ENCODE measurements at regions not wholly inside any gene's neighbourhood (a gene's known extent, or its start where the extent isn't known, plus 50 kb on each side); places are given as distances from the start of the nearest gene placed in this dataset.
"Not testable (repeated sequence)": the region's sequence is repeated elsewhere in the genome, so short reads cannot be mapped to it uniquely, and the experiment has no call there.

GRCh38 chr2:224261326-224261725 is 140.6 kb downstream of the FAM124B start:
- no peak for DNase-seq (ENCODE audit: low spot score)

GRCh38 chr2:224260372-224261020 is 141.4 kb downstream of the FAM124B start:
- no peak for DNase-seq (ENCODE audit: low spot score)

GRCh38 chr2:224259831-224260230 is 142.1 kb downstream of the FAM124B start:
- no peak for DNase-seq (ENCODE audit: low spot score)

- DNase-seq (ENCODE audit: low spot score): no peak
Measured at GRCh38 chr2:224258059-224258458, 143.8 kb downstream of the FAM124B start.

GRCh38 chr2:224257156-224257555 is 144.8 kb downstream of the FAM124B start:
- DNase-seq (ENCODE audit: low spot score): no peak

- no peak for DNase-seq (ENCODE audit: low spot score)
Measured at GRCh38 chr2:224253464-224253863, 148.4 kb downstream of the FAM124B start.

GRCh38 chr2:224252631-224253030 is 149.3 kb downstream of the FAM124B start:
- no peak for DNase-seq (ENCODE audit: low spot score)

- DNase-seq (ENCODE audit: low spot score): no peak
Measured at GRCh38 chr2:224248944-224249371, 152.9 kb downstream of the FAM124B start.

GRCh38 chr2:224242561-224242960 is 159.3 kb downstream of the FAM124B start:
- DNase-seq (ENCODE audit: low spot score): no peak

- DNase-seq (ENCODE audit: low spot score): no peak
Measured at GRCh38 chr2:224241812-224242211, 160.1 kb downstream of the FAM124B start.

GRCh38 chr2:224241001-224241400 is 160.9 kb downstream of the FAM124B start:
- DNase-seq (ENCODE audit: low spot score): no peak

GRCh38 chr2:224223851-224224555 is 177.9 kb downstream of the FAM124B start:
- no peak for DNase-seq (ENCODE audit: low spot score)

GRCh38 chr2:224222974-224223373 is 178.9 kb downstream of the FAM124B start:
- no peak for DNase-seq (ENCODE audit: low spot score)

GRCh38 chr2:224222291-224222690 is 179.6 kb downstream of the FAM124B start:
- DNase-seq (ENCODE audit: low spot score): no peak

GRCh38 chr2:224221455-224221913 is 180.4 kb downstream of the FAM124B start:
- no peak for DNase-seq (ENCODE audit: low spot score)

GRCh38 chr2:224220586-224221255 is 181.2 kb downstream of the FAM124B start:
- DNase-seq (ENCODE audit: low spot score): no peak

- DNase-seq (ENCODE audit: low spot score): no peak
Measured at GRCh38 chr2:224219781-224220180, 180.7 kb upstream of the SERPINE2 start.

GRCh38 chr2:224217962-224218347 is 178.9 kb upstream of the SERPINE2 start:
- DNase-seq (ENCODE audit: low spot score): no peak

GRCh38 chr2:224217233-224217961 is 178.3 kb upstream of the SERPINE2 start:
- no peak for DNase-seq (ENCODE audit: low spot score)

- not testable (repeated sequence) for DNase-seq (ENCODE audit: low spot score)
Measured at GRCh38 chr2:224215611-224216010, 176.5 kb upstream of the SERPINE2 start.

- DNase-seq (ENCODE audit: low spot score): no peak
Measured at GRCh38 chr2:224213396-224213795, 174.3 kb upstream of the SERPINE2 start.

- no peak for DNase-seq (ENCODE audit: low spot score)
Measured at GRCh38 chr2:224211791-224212190, 172.7 kb upstream of the SERPINE2 start.

- DNase-seq (ENCODE audit: low spot score): no peak
Measured at GRCh38 chr2:224211181-224211480, 172.0 kb upstream of the SERPINE2 start.

Data from hematopoietic multipotent progenitor cell treated with erythropoietin and hydrocortisone succinate and interleukin-3 and kit ligand, for 15 days (in vitro differentiated cells).